ENCODE measurements at regions not wholly inside any gene's neighbourhood (a gene's known extent, or its start where the extent isn't known, plus 50 kb on each side); places are given as distances from the start of the nearest gene placed in this dataset.

DNA sequence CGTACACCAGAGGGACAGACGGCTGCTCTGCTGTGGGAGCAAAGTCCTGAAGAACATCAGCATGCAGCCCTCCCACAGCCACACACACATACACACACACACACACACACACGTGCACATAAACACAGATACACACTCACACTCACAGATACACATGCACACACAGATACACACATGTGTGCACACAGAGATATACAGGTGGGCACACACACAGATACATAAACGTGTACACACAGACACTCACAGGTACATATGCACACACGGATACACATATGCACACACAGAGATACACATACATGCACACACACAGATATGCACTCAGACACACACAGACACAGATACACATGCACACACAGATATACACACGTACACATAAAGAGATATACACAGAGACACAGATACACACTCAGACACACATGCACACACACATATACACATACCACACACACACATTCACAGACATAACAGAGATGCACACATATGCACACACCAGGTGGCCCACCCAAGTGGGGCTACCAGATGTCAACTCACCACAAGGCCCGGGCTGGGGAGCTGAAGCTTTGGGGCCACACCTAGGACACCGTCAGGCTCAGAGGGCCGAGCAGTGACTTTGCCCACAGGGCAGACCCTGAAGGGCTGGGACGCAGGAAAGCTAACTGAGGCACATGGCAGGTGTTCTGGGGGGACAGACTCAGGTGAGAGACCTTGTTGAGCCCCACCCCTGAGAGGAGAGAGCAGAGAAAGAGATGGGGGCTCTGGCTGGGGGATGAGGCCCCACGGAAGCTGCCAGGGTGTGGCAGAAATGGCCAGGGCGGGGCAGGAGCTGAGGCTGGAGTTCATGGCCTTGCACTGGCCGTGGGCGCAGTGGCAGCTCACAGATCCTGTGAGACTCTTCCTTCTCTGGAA is 148.6 kb upstream of the PPP1R26 start:
- Histone ChIP-seq H3K9me3 (ENCODE audit: control insufficient read depth, insufficient read depth, low read length) (no peaks in the 10 kb centered on the region), H3K4me1 (ENCODE audit: insufficient read depth, low read length) (no peaks in the 10 kb centered on the region)

DNA sequence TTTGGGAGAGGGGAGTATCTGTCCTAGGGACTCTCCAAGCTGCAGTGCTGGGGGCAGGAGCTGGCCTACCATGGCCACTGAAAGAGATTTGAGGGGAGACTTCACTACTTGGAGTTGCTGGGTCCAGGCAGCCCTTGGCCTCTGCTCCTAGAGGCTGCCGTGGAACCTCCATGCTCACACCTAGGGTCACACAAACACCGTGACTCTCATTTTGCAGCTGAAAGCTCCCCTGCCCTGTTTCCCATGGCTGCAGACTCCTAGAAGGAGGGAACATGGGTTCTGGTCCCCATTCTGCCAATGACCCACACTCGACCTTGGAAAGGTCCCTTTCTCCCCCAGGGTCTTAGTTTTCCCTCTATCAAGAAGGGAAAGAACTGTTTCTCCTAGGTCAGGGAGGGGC is 147.1 kb upstream of the PPP1R26 start:
- no peak overlapping the region for H3K9ac ChIP-seq (ENCODE audit: low read depth, low read length)
- H3K9me3 ChIP-seq (ENCODE audit: control insufficient read depth, insufficient read depth, low read length) = no peaks in the 10 kb centered on the region
- no peaks in the 10 kb centered on the region for H3K4me1 ChIP-seq (ENCODE audit: insufficient read depth, low read length)
- no peaks in the 10 kb centered on the region for H3K36me3 ChIP-seq (ENCODE audit: insufficient read depth, low read length)

More for the DNA sequence above, 148.6 kb upstream of the PPP1R26 start:
- Histone ChIP-seq H3K9ac (ENCODE audit: low read depth, low read length) (no peak overlapping the region), H3K36me3 (ENCODE audit: insufficient read depth, low read length) (no peaks in the 10 kb centered on the region)

GRCh38 chr9:135332979-135333748 is 146.4 kb upstream of the PPP1R26 start:
- H3K9ac ChIP-seq (ENCODE audit: low read depth, low read length) = no peak overlapping the region
- no peaks in the 10 kb centered on the region for H3K4me1 ChIP-seq (ENCODE audit: insufficient read depth, low read length)
- H3K9me3 ChIP-seq (ENCODE audit: control insufficient read depth, insufficient read depth, low read length) = no peaks in the 10 kb centered on the region
- no peaks in the 10 kb centered on the region for H3K36me3 ChIP-seq (ENCODE audit: insufficient read depth, low read length)

DNA sequence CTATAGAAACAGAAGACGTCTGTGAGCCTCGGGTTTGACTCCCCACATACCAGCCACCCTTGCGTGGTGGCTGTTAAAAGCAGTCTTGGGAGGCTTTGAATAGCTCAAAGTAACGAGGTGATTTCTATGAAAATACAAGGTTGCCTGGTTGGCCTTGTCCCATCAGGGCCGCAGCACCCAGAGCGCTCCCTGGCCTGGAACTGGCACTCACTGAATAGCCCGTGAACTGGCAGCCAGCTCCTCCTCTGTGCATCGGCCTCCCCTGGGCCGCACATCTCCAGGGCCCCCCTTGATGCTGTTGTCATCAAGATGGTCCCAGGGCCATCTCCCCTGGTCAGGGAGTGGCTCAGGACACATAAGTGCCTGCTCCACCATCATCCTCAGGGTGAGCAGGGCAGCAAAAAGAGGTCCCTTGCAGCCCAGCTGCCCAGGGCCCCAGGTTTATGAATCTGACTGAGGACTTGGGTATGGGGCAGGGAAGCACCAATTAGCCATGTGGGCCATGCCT is 144.6 kb upstream of the PPP1R26 start:
- Histone ChIP-seq H3K36me3 (ENCODE audit: insufficient read depth, low read length) (no peaks in the 10 kb centered on the region), H3K4me1 (ENCODE audit: insufficient read depth, low read length) (peaks cover 14% of the 10 kb centered on the region), H3K9ac (ENCODE audit: low read depth, low read length) (no peak overlapping the region), H3K9me3 (ENCODE audit: control insufficient read depth, insufficient read depth, low read length) (no peaks in the 10 kb centered on the region)

DNA sequence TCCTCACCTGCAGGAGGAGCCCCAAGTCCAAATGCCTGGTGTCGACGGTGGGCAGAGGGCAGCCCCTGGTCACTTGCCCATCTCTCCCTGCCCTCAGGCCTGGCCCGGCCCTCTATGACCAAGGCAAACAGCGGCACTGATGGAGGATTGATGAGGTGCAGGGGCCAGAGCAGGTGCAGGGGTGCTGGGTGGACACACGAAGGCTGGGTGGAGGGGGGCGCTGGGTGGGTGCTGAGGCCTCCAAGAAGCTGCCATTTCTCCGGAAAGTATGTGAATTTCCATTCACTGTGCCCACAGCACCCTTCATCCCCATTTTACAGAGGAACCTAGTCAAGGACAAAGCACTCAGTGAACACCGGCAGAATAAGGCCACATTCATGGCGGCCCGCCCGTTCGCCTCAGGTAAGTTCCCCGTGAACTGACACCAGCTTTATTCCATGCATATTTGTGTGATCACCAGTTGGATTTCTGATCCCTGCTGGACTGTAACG is 143.8 kb upstream of the PPP1R26 start:
- no peak overlapping the region for H3K9ac ChIP-seq (ENCODE audit: low read depth, low read length)
- H3K4me1 ChIP-seq (ENCODE audit: insufficient read depth, low read length) = peaks cover 18% of the 10 kb centered on the region
- no peaks in the 10 kb centered on the region for H3K36me3 ChIP-seq (ENCODE audit: insufficient read depth, low read length)
- no peaks in the 10 kb centered on the region for H3K9me3 ChIP-seq (ENCODE audit: control insufficient read depth, insufficient read depth, low read length)

DNA sequence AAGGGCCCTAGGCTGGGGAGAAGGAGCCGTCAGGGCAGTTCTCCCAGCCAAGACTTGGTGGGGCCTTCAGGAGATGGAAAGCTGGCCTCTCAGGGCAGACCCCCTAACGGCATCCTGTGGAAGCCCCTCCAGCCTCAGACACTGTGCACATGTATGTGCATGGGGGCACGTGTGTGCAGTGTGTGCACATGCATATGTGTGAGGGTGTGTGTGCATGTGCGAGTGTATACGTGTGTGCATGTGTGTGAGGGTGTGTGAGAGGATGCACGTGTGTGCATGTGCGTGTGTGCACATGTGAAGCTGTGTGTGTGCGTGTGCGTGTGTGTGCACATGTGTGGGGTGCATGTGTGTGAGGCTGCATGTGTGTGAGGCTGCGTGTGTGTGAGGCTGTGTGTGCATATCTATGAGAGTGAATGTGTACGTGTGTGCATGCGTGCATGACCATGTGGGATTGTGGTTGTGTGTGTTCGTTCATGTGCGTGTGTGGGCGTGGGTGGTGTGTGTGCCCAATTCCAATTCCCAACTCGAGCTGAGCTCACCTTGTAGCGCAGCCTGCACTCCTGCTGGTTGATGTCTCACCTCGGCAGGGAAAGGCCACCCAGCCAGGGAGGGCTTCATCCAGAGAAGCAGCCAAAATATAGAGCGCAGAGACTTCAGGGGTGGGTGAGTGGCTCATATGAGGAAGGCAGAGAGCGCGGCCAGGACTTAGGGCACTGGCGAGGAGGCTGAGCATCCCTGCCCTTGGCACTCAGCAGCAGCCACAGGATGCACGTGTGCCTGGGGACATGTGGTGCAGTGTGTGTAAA is 142.7 kb upstream of the PPP1R26 start:
- no peaks in the 10 kb centered on the region for H3K36me3 ChIP-seq (ENCODE audit: insufficient read depth, low read length)
- peaks cover 26% of the 10 kb centered on the region for H3K4me1 ChIP-seq (ENCODE audit: insufficient read depth, low read length)
- no peak overlapping the region for H3K9ac ChIP-seq (ENCODE audit: low read depth, low read length)

GRCh38 chr9:135338546-135338945 is 141.0 kb upstream of the PPP1R26 start:
- H3K9me3 ChIP-seq (ENCODE audit: control insufficient read depth, insufficient read depth, low read length) = no peaks in the 10 kb centered on the region

More for the DNA sequence above, 142.7 kb upstream of the PPP1R26 start:
- no peaks in the 10 kb centered on the region for H3K9me3 ChIP-seq (ENCODE audit: control insufficient read depth, insufficient read depth, low read length)

DNA sequence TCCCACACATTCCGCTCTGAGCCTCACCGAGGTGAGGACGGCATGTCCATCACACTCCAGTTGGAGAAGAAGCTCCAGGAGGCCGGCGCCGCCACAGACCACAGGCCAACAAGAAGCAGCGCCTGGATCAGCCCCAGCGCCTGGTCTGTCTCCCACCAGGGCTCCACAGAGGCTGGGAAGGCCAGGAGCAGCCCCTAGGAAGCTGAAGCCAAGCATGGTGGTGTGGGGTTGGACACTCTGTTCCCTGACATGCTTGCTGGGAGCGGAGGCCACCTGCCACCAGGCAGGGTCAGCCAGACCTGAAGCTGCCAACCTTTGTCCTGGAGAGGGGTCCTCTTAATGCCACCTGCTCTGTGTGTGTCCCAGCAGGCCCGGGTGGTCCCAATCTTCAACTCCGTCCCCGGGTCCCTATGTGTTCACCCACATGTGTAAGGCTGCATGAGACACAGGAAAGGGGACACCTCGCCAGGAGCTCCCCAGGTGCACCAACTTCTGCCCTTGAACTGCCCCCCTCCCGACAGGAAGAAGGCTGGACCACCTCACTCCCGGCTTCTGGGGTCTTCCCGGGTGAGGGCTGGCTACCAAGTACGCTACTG is 140.1 kb upstream of the PPP1R26 start:
- peaks cover 26% of the 10 kb centered on the region for H3K4me1 ChIP-seq (ENCODE audit: insufficient read depth, low read length)
- no peaks in the 10 kb centered on the region for H3K36me3 ChIP-seq (ENCODE audit: insufficient read depth, low read length)
- H3K9ac ChIP-seq (ENCODE audit: low read depth, low read length) = 0 out of 2 replicates have a peak overlapping the region, but pooled peaks have one; percentile 18
- no peaks in the 10 kb centered on the region for H3K9me3 ChIP-seq (ENCODE audit: control insufficient read depth, insufficient read depth, low read length)

More at GRCh38 chr9:135338546-135338945, 141.0 kb upstream of the PPP1R26 start:
- Histone ChIP-seq H3K9ac (ENCODE audit: low read depth, low read length) (no peak overlapping the region), H3K36me3 (ENCODE audit: insufficient read depth, low read length) (no peaks in the 10 kb centered on the region), H3K4me1 (ENCODE audit: insufficient read depth, low read length) (peaks cover 26% of the 10 kb centered on the region)

- Histone ChIP-seq H3K4me1 (ENCODE audit: insufficient read depth, low read length) (peaks cover 26% of the 10 kb centered on the region), H3K9ac (ENCODE audit: low read depth, low read length) (peak overlapping the region; percentile 18; the same call in 1 of the 2 replicates), H3K36me3 (ENCODE audit: insufficient read depth, low read length) (no peaks in the 10 kb centered on the region), H3K9me3 (ENCODE audit: control insufficient read depth, insufficient read depth, low read length) (no peaks in the 10 kb centered on the region)
Observed at GRCh38 chr9:135340143-135340655, 139.4 kb upstream of the PPP1R26 start.

GRCh38 chr9:135340726-135341475 is 138.7 kb upstream of the PPP1R26 start:
- Histone ChIP-seq H3K36me3 (ENCODE audit: insufficient read depth, low read length) (no peaks in the 10 kb centered on the region), H3K9ac (ENCODE audit: low read depth, low read length) (no peak overlapping the region; the same call in 1 of the 2 replicates), H3K9me3 (ENCODE audit: control insufficient read depth, insufficient read depth, low read length) (no peaks in the 10 kb centered on the region), H3K4me1 (ENCODE audit: insufficient read depth, low read length) (peaks cover 26% of the 10 kb centered on the region)

- no peaks in the 10 kb centered on the region for H3K36me3 ChIP-seq (ENCODE audit: insufficient read depth, low read length)
- H3K4me1 ChIP-seq (ENCODE audit: insufficient read depth, low read length) = peaks cover 26% of the 10 kb centered on the region
- H3K9me3 ChIP-seq (ENCODE audit: control insufficient read depth, insufficient read depth, low read length) = no peaks in the 10 kb centered on the region
- H3K9ac ChIP-seq (ENCODE audit: low read depth, low read length) = no peak overlapping the region
Observed at GRCh38 chr9:135341612-135342169, 137.9 kb upstream of the PPP1R26 start.

GRCh38 chr9:135342206-135343130 is 137.1 kb upstream of the PPP1R26 start:
- Histone ChIP-seq H3K9me3 (ENCODE audit: control insufficient read depth, insufficient read depth, low read length) (no peaks in the 10 kb centered on the region), H3K36me3 (ENCODE audit: insufficient read depth, low read length) (no peaks in the 10 kb centered on the region), H3K4me1 (ENCODE audit: insufficient read depth, low read length) (peaks cover 26% of the 10 kb centered on the region), H3K9ac (ENCODE audit: low read depth, low read length) (no peak overlapping the region)
